Activated naive CD4-positive, alpha-beta T cell treated with Interleukin-2 at 50 U/mL for 16 hours (primary cell): ENCODE measurements at regions not wholly inside any gene's neighbourhood (a gene's known extent, or its start where the extent isn't known, plus 50 kb on each side); places are given as distances from the start of the nearest gene placed in this dataset.

ENCODE experiments used
- DNase-seq: peaks from one replicate; pipeline ENCODE4 v3.0.0-alpha.2; 2020

- DNase-seq, result no peak
Observed at GRCh38 chr2:226267516-226268289, 531.9 kb downstream of the IRS1 start.

DNA sequence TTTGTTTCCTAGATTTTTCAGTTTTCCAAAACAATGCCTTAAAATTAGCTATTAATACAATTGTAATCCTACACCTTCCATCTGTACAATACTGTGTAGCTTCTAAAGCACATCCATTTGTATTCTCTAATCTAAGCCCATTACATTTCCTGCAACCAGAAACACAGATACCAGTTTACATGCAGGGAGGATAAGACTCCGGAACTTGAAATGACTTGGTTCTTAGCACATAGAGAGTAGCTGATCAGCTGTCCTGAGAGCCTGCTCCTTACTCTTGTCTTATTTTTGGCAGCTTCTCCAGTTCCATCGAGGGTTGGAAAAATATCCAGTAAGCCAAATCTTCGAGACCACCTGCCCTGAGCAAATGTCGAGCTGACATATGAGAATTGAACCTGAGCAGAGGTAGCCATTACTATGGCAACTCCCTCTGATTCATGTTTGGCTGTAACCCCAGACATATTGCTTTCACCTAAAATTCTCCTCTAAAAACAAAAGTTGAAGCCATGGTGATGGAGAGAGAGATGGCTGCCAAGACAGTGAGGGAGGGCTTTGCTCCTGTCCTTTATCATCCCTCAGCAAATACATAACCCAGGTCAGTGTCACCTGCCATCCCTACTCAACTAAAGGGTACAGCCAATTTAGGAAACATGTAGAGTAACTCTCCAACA lies 542.8 kb downstream of the IRS1 start:
- DNase-seq, result no peak

GRCh38 chr2:226256237-226256636 lies 543.4 kb downstream of the IRS1 start:
- DNase-seq, result no peak

DNA sequence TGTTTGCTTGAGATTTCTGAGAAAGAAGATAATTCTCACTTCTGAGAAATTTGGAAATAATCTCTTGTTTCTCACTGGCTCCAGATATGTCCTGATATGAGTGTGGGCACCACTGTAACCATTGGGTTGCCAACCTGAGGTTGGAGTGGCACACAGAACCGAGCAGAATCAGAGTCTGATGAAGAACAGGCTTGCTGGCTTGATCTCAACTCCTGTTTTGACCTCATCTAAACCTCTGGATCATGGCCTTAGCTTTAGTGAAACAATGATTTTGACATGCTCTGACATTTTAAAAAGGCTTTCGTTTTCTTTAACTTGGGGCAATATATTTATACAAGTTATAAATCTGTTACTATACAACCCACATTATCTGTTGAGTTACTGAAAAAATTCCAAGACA lies 548.0 kb downstream of the IRS1 start:
- DNase-seq, result no peak

DNA sequence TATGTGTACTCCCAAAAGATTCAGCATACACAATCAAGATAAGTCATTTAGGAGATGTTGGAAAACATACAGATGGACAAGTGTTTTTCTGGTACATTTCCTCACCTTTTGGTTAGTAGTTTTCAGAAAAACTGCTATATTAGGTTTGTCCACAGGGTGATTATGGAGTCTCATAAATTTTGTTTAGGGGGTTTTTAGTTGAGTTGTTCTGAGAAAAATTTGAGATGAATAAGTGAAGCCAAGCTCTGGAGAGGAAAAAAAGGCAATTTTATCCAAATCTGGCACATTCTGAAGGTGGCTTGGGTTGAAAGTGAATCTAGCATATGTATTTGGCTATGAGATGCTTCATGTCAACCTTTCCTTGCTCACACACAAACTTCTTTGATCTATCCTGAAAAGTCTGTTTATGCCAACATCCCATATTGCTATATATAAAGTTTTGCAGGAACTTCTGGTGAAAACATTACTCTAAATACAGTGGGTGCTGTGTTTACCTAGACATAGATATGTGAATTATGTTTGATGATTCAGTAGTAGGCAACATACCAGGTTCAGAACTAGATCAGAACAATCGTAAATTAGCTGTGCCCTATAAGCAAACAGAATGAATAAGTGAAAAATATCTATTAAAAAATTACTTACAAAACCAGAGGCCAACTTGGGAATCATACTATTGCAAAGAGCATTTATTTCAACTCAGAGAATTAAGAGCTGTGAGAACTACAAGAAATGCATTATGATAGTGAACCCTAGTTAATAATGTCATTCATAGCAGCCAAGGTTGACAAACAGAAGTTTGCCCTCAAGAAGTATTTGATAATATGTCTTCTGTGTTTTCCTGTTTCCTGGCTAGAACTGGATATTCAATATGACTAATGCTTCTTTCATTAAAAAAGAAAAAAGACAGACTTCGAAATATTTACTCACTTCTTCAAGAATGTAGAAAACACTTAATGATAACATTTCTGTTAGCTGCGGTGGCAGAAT lies 552.0 kb downstream of the IRS1 start:
- DNase-seq, result no peak

- DNase-seq, result no peak
Observed at GRCh38 chr2:226234187-226234586, 565.4 kb downstream of the IRS1 start.

DNA sequence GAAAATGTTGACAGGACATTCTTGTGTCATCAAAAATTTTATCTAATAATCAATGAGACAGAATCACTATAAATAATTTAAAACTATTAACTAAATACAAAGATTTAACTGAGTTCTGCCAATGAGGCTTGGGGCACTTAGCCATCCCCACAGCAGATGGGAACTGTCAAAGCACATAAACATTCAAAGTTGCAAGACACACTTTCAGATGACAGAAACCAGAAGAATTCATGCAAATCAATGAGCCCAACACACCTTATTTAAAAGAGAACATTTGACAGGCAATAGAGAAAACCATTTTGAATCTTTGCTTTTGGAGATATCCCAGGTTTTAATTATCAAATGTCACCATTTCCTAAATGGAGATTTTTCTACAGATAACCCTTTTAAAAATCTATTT lies 566.2 kb downstream of the IRS1 start:
- no peak for DNase-seq

GRCh38 chr2:226228080-226228479 lies 571.5 kb downstream of the IRS1 start:
- DNase-seq, result no peak

DNA sequence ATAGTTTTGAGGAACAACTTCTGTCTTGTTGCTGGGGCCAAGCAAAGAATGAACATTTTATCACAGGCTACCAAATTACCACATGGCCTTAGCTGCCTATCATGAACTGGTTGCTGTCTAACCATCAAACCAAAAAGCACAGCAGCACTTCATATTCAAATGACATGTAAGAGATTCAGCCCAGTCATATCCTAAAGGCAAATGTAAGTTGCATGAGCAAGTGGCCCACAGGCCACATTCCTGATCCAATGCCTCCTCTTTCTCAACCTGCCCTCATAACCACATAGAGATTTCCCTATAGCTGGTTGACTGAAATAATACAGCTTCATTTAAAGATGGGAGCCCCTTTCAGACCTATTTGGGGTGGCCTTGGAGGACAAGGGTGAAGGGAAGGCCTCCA lies 572.3 kb downstream of the IRS1 start:
- no peak for DNase-seq

- DNase-seq, result no peak
Observed at GRCh38 chr2:226223704-226224103, 575.9 kb downstream of the IRS1 start.

DNA sequence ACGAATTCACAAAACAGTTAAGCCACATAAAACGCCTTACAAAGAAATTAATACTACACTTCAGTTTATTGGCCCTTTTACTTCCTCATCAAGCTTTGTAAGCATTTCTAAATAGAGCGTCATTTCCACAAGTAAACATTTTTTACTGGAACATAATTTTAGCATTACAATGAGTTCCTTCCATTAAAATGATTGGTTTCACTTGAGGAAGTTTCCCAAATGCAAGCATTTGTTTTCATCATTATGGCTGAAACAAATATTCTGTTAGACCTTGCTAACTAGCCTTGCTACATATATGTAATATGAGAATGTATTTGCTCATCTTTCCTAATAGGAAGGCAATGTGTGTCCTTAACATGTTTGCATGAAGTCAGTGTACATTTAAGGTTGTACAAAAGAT lies 579.1 kb downstream of the IRS1 start:
- DNase-seq, result no peak

DNA sequence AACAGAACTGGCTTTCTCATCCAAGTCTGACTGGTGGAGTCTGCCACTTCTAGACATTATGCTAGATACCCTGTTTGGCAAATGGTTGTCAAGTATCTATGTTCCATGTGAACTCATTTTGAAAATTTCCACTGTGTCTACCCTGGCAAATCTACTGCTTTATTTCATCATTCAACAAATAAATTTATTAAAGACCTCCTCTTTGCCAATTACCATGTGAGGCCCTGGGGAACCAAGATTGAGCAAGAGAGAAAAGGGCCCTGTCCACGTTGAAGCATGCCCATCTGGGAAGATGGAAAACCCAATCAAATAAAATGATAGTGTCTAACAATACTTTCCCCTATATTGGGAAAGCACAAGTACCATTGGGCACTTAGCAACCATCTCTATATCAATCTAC lies 582.4 kb downstream of the IRS1 start:
- DNase-seq, result no peak

GRCh38 chr2:226216575-226216974 lies 583.0 kb downstream of the IRS1 start:
- no peak for DNase-seq

DNA sequence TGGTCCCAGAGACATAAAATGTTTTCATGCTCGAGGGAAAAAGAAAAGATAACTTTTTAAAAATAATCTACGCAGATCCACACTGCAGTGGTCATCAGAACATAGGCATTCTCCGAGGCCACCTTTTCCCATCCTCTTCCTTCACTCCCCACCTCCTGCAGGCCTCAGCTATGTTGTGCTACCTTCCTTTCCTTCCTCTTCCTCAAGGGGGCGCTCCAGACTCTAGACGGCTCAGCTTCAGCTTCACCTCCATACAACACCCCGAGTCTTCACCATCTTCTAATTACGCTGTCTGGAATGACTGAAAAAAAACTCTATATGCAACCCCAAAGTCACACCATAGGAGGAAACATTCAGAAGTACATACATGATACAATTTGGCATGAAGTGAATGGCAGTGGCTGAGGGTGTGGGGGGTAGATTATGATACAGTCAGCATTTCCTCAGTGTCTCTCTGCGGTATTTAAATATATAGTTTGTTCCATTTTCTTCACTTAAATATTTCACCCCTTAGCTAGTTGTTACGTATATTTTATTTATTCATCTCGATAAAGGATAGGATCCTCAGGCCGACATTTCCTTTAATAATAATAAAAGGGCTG lies 583.6 kb downstream of the IRS1 start:
- DNase-seq, result peak; percentile 56

- no peak for DNase-seq
Observed at GRCh38 chr2:226213717-226214116, 585.9 kb downstream of the IRS1 start.

DNA sequence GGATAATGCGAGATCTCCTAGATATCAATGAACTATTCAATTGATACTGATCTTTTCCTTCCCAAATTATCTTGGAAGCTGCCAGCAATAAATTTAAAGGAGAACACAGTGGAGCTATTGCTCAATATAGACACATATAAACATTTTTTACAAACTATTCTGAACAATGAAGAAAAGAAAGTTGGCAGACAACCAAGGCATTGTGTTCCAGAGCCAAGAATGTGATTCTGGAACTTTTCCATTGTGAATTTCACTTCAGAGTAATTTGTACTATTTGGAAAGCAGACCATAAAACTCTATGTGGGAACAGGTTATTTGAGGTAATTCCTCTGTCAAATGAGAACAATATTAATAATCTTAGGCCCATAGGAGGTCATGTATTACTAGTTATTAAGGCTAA lies 588.2 kb downstream of the IRS1 start:
- DNase-seq, result no peak

DNA sequence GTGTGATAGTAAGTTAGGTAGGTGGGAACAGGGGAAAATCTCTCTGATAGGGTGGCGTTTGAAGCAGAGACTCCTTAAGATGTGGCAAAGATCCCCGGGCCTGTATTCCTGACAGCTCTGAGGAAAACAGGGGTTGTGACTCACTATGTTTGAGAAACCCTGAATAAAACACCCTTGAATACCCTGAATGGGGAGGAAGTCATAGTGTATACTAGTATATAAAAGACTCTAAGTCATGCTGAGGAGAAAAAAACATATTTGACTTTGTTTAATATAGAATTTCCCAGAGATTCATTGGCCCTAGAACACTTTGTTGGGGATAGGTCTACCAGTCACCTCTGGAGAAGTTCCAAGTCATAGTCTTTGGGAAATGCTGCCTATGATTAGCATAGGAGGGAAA lies 590.9 kb downstream of the IRS1 start:
- DNase-seq, result no peak

- DNase-seq, result no peak
Observed at GRCh38 chr2:226207671-226208070, 591.9 kb downstream of the IRS1 start.

GRCh38 chr2:226199555-226199954 lies 600.1 kb downstream of the IRS1 start:
- DNase-seq, result no peak

GRCh38 chr2:226198956-226199355 lies 600.7 kb downstream of the IRS1 start:
- DNase-seq, result no peak

DNA sequence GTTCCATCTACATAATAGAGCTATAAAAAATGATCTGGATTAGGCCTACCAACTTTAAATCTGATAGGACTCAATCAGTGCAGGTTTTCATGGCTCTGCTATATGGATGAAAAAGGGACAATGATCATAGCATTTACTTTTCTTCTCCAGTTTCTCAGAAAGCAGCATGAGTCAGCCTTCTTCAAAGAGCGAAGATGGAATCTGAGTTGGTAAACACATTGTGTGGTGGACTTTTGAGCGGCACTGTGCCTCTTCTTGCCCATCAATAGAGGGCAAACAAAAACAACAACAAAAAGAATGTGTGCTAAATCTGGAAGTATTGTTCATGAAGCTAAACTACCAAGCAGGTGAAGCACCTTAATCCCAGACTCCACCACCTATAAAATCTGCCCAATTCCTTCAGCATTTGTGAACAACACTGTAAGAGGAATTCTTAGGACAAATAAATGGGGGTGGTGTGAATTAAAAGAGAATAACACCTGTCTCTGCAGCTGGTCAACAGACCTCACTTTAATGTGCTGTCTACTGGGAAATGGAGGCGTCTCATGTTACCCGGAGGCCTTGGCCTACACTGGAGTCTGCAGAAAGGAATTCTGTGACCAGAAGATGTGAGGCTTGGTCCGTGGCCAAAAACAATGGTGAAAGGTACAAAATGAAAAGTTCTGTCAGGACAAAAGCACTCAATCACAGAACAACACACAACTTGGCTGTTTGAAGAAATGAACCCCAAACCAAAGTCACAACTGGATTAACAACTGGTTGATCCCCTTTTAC lies 609.0 kb downstream of the IRS1 start:
- DNase-seq, result no peak

- no peak for DNase-seq
Observed at GRCh38 chr2:226189061-226189460, 610.6 kb downstream of the IRS1 start.
